ENCODE measurements at regions not wholly inside any gene's neighbourhood (a gene's known extent, or its start where the extent isn't known, plus 50 kb on each side); places are given as distances from the start of the nearest gene placed in this dataset.

DNA sequence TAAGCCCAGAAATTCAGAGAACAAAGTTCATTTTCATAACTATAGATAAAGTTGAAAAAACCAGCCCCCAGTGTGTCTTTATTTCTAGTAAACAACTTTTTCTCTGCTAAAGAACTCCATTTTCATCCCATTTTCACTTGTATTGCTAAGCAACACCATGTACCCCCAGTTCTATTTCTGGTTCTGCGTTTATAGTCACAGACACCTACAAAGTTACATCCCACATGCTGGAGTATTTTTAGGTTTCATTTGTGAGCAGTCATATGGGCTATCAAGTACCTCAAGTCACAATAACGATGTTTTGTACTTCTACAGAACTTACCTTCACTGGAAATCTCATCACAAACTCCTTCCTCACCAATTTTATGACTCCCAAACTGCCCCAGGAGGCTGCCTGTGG, 236.5 kb downstream of the RSL24D1 start:
- no peak for ATAC-seq
- Mint-ChIP-seq H3K27me3 (ENCODE audit: low read depth) (no peaks in the 10 kb centered on the region), H3K9me3 (ENCODE audit: insufficient read depth) (peaks cover 9% of the 10 kb centered on the region), H3K36me3 (ENCODE audit: low read depth) (no peaks in the 10 kb centered on the region), H3K4me3 (no peak overlapping the region), H3K27ac (no peak overlapping the region), H3K4me1 (ENCODE audit: low read depth) (no peaks in the 10 kb centered on the region)
- DNase-seq: no peak
- POLR2A ChIA-PET: no interaction called here
- CTCF ChIA-PET: no interaction called here

DNA sequence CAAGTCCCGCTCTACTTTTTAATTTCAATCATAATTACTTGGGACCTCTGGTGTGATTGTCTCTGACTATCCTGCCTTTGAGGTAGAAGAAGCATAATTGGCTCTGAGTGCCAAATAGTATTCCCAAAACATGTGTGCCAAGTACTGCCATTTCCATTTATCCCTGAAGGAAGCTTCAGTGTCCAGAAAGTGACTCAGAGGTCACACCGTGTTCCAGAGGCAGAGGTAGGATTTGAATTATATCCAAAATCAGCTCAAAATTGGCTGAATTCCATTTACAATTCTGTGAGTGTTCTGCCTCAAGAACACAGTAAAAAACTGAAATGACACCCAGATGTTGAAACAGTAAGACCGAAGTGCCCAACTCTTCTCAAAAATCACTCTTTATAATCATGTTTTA, 255.3 kb downstream of the RSL24D1 start:
- H3K4me1 Mint-ChIP-seq (ENCODE audit: low read depth): no peaks in the 10 kb centered on the region
- no peaks in the 10 kb centered on the region for H3K36me3 Mint-ChIP-seq (ENCODE audit: low read depth)
- no peak overlapping the region for H3K27ac Mint-ChIP-seq
- ChIA-PET POLR2A (interaction anchor here (0.6 kb wide), 1 partner anchor 1722 kb away, joined by 4 read pairs; no protein-coding TSS in a partner anchor), CTCF (no interaction called here)
- H3K27me3 Mint-ChIP-seq (ENCODE audit: low read depth): no peaks in the 10 kb centered on the region
- ATAC-seq: no peak
- no peak for DNase-seq
- H3K4me3 Mint-ChIP-seq: no peak overlapping the region
- no peaks in the 10 kb centered on the region for H3K9me3 Mint-ChIP-seq (ENCODE audit: insufficient read depth)

DNA sequence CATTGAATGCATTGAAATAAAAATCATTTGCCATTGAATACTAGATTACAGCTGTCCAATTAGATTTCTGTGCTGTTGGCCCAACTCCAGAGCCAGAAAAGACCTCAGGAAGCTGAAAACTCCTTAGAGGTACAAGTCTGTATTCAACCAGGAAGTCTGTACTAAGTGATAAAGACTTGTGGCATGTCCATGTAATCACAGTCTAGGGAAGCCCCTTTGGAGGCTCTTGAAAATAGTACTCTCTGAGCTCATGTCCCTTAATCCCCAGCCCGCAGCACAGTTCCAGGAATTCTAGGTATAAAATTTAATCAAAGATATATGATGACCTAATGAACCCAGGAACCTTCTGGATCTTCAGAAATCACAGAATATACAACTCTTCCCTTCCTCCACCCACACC, 279.4 kb downstream of the RSL24D1 start:
- Mint-ChIP-seq H3K4me1 (ENCODE audit: low read depth) (no peaks in the 10 kb centered on the region), H3K36me3 (ENCODE audit: low read depth) (no peaks in the 10 kb centered on the region), H3K27ac (no peak overlapping the region), H3K27me3 (ENCODE audit: low read depth) (no peaks in the 10 kb centered on the region), H3K9me3 (ENCODE audit: insufficient read depth) (no peaks in the 10 kb centered on the region), H3K4me3 (no peak overlapping the region)
- ATAC-seq (no peak), DNase-seq (no peak)
- ChIA-PET CTCF (no interaction called here), POLR2A (no interaction called here)

DNA sequence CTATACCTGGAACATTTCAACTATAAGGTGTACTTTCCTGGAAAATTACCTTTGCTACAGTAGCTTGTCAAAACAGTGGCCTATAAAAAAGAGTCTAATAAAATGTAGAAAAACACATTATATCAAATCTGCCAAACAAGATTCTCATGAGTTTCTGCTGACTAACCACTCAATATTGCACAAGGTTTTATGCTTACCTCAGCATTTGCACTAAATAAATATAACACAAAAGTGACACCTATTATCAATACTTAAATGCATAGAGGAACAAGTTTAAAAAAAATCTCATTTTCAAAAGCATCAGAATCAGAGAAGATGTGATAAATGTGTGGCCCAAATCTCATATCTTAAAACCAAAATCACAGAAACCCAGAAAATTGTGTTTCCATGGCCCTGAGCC, 281.4 kb downstream of the RSL24D1 start:
- Mint-ChIP-seq H3K9me3 (ENCODE audit: insufficient read depth) (no peaks in the 10 kb centered on the region), H3K4me1 (ENCODE audit: low read depth) (no peaks in the 10 kb centered on the region), H3K27me3 (ENCODE audit: low read depth) (no peaks in the 10 kb centered on the region), H3K4me3 (no peak overlapping the region), H3K36me3 (ENCODE audit: low read depth) (no peaks in the 10 kb centered on the region), H3K27ac (no peak overlapping the region)
- ChIA-PET POLR2A (no interaction called here), CTCF (no interaction called here)
- DNase-seq (no peak), ATAC-seq (no peak)

DNA sequence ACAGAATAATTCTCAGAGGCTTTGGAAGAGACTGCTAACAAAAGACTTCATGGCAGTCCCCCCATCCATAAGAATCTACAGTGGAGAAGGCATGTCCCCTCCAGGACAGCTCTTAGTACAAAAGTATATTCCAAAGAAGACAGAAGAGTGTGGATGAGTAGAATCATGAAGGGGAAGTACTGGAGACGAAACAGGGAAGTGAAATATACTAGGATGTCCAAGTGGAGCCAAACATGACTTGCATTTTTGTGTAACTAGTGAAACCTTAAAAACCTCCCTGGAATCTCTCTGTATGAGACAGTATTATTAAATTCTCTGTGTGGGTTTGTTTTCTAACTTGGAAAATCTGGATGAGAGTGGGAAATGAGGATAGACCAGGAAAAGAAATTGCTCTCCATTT, 312.4 kb downstream of the RSL24D1 start:
- DNase-seq (no peak), ATAC-seq (no peak)
- POLR2A ChIA-PET: no interaction called here
- H3K4me3 Mint-ChIP-seq: no peak overlapping the region
- CTCF ChIA-PET: no interaction called here
- H3K36me3 Mint-ChIP-seq (ENCODE audit: low read depth): no peaks in the 10 kb centered on the region
- H3K9me3 Mint-ChIP-seq (ENCODE audit: insufficient read depth): no peaks in the 10 kb centered on the region
- no peak overlapping the region for H3K27ac Mint-ChIP-seq
- no peaks in the 10 kb centered on the region for H3K4me1 Mint-ChIP-seq (ENCODE audit: low read depth)
- H3K27me3 Mint-ChIP-seq (ENCODE audit: low read depth): no peaks in the 10 kb centered on the region

DNA sequence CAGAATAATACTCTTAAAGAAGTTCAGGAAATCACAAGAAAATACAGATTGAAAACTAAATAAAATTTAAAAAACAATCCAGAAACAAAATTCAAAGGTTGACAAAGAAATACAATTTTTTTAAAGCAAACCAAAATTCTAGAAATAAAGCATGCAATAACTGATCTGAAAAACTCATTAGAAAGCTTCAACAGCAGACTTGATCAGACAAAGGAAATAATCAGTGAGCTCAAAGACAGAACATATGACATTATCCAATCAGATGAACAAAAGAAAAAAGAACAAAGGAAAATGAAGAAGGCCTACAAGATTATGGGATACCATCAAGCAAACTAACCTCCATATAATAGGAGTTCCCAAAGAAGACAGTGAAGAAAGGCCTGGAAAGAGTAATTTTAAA, 336.8 kb downstream of the RSL24D1 start:
- H3K4me1 Mint-ChIP-seq (ENCODE audit: low read depth): no peaks in the 10 kb centered on the region
- ATAC-seq: no peak

DNA sequence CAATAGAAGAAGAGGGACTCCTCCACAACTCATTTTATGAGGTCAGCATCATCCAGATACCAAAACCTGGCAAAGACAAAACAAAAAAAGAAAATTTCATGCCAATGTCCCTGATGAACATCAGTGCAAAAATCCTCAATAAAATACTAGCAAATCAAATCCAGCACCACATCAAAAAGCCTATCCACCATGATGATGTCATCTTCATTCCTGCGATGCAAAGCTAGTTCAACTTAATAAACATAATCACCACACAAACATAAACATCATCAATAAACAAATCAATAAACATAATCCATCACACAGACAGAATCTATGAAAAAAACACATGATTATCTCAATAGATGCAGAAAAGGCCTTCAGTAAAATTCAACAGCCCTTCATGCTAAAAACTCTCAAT, 342.1 kb downstream of the RSL24D1 start:
- H3K4me3 Mint-ChIP-seq: no peak overlapping the region
- H3K27me3 Mint-ChIP-seq (ENCODE audit: low read depth): no peaks in the 10 kb centered on the region
- H3K4me1 Mint-ChIP-seq (ENCODE audit: low read depth): no peaks in the 10 kb centered on the region
- H3K36me3 Mint-ChIP-seq (ENCODE audit: low read depth): no peaks in the 10 kb centered on the region
- ATAC-seq: no peak
- ChIA-PET CTCF (no interaction called here), POLR2A (no interaction called here)
- no peak for DNase-seq
- no peak overlapping the region for H3K27ac Mint-ChIP-seq
- H3K9me3 Mint-ChIP-seq (ENCODE audit: insufficient read depth): peaks cover 9% of the 10 kb centered on the region

More for the DNA sequence above, 336.8 kb downstream of the RSL24D1 start:
- Mint-ChIP-seq H3K9me3 (ENCODE audit: insufficient read depth) (peaks cover 16% of the 10 kb centered on the region), H3K27ac (no peak overlapping the region), H3K4me3 (no peak overlapping the region), H3K36me3 (ENCODE audit: low read depth) (no peaks in the 10 kb centered on the region), H3K27me3 (ENCODE audit: low read depth) (no peaks in the 10 kb centered on the region)
- DNase-seq: no peak
- ChIA-PET CTCF (no interaction called here), POLR2A (no interaction called here)

DNA sequence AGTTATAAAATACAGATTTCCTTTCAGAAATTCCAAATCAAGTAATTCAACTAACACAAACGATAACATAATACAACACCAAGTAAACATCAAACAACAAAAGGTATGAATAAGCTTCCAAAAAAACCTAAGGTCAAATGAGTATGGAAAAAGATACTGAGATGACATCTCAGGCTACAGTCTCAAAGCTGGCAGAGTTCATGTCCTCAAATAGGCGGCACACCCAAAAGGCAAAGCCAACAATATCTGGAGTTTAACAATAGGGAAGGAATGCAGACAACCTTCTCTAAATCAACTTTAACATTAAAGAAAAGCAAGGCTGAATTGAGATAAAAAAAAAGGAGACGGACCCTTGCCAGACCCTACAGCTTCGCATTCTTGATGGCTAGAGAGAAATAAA, 346.6 kb downstream of the RSL24D1 start:
- DNase-seq: no peak
- Mint-ChIP-seq H3K4me1 (ENCODE audit: low read depth) (no peaks in the 10 kb centered on the region), H3K27me3 (ENCODE audit: low read depth) (no peaks in the 10 kb centered on the region), H3K27ac (no peak overlapping the region), H3K4me3 (no peak overlapping the region), H3K36me3 (ENCODE audit: low read depth) (no peaks in the 10 kb centered on the region), H3K9me3 (ENCODE audit: insufficient read depth) (no peaks in the 10 kb centered on the region)
- CTCF ChIA-PET: no interaction called here
- no peak for ATAC-seq
- POLR2A ChIA-PET: no interaction called here

DNA sequence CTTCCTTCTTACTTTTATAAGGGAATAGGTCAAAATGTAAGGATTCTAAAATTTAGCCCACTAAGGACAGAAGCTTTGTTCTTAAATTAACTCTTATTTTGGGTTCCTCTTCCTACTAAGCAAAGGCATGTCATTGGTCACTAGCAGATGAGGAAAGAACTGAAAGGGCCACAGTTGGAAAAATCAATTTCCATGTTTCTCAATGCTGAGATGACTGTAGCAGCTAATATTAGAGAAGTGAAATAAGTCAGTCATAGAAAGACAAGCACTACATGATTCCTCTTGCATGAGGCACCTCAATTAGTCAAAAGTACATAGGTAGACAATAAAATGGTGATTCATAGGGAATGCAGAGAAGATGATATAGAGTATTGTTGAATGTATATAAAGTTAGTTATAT, 353.7 kb downstream of the RSL24D1 start:
- ChIA-PET POLR2A (no interaction called here), CTCF (no interaction called here)
- H3K36me3 Mint-ChIP-seq (ENCODE audit: low read depth): no peaks in the 10 kb centered on the region
- no peaks in the 10 kb centered on the region for H3K4me1 Mint-ChIP-seq (ENCODE audit: low read depth)
- H3K9me3 Mint-ChIP-seq (ENCODE audit: insufficient read depth): no peaks in the 10 kb centered on the region
- DNase-seq: no peak
- no peaks in the 10 kb centered on the region for H3K27me3 Mint-ChIP-seq (ENCODE audit: low read depth)
- no peak for ATAC-seq
- no peak overlapping the region for H3K4me3 Mint-ChIP-seq
- no peak overlapping the region for H3K27ac Mint-ChIP-seq

DNA sequence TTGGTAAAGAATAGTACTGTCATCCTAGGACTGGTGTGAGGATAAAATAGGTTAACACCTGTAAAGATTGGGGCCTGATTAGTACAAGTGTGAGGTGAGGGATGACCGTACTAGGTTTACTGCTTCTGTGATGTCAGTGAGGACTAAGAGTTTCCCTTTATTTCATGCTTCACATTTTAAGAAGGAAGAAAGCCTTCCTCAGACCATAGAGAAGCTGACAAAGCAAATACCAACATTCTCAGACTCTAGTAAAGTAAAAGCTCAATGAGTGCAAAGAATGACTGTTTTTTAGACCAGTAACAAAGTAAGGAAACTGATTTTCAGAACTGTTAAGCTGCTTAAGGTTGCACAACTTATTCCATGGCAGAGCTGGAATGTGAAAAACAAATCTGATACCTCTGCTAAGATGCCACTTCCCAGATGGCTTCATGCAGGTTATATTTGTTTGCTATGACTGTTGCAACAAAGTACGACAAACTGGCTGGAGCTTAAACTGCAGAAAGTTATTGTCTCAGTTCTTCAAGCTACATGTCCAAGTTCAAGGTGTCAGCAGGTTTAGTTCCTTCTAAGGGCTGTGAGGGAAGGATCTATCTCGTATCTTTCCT, 354.9 kb downstream of the RSL24D1 start:
- POLR2A ChIA-PET: no interaction called here

DNA sequence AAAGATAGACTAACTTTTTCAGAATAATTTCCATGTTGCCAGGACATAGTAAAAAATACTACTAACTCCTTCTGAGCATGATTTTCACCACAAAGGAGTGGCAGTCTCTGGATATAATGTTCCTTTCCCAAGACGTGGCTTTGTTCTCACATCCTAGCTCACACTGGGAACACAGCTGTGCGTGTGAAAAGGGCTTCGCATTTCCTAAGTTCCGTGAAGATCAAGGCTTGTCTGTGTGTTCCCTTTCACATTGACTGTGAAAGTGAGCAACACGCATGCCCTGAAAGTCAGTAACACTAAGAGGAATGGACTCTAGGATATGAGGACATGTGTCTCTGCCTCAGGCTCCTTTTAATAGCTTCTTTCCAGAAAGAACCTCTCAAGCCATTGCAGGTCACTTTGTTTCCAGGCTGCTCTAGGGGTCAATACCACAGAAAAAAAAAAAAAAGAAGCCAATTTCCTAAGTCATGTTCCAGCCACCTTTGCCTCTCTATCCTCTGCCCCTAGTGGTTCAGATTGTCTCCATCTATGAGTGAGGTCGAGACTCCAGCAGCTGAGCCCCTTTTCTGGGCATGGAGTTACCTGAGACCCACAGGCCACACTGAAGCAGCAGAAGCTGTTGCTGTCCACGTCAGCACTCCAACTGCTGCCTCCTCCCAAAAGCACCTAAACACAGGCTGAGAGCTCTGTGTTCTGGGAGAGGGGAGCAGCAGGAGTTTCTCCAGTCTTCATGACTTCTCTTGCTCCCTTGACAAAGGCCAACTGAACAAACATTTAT, 355.9 kb downstream of the RSL24D1 start:
- DNase-seq (no peak), ATAC-seq (no peak)
- CTCF ChIA-PET: no interaction called here
- Mint-ChIP-seq H3K4me3 (no peak overlapping the region), H3K4me1 (ENCODE audit: low read depth) (no peaks in the 10 kb centered on the region), H3K27ac (no peak overlapping the region), H3K9me3 (ENCODE audit: insufficient read depth) (no peaks in the 10 kb centered on the region), H3K36me3 (ENCODE audit: low read depth) (no peaks in the 10 kb centered on the region), H3K27me3 (ENCODE audit: low read depth) (no peaks in the 10 kb centered on the region)
- POLR2A ChIA-PET: no interaction called here

More for the DNA sequence above, 354.9 kb downstream of the RSL24D1 start:
- no peak overlapping the region for H3K4me3 Mint-ChIP-seq
- H3K27me3 Mint-ChIP-seq (ENCODE audit: low read depth): no peaks in the 10 kb centered on the region
- H3K9me3 Mint-ChIP-seq (ENCODE audit: insufficient read depth): no peaks in the 10 kb centered on the region
- no peaks in the 10 kb centered on the region for H3K36me3 Mint-ChIP-seq (ENCODE audit: low read depth)
- ATAC-seq (no peak), DNase-seq (no peak)
- CTCF ChIA-PET: no interaction called here
- H3K27ac Mint-ChIP-seq: no peak overlapping the region
- no peaks in the 10 kb centered on the region for H3K4me1 Mint-ChIP-seq (ENCODE audit: low read depth)

DNA sequence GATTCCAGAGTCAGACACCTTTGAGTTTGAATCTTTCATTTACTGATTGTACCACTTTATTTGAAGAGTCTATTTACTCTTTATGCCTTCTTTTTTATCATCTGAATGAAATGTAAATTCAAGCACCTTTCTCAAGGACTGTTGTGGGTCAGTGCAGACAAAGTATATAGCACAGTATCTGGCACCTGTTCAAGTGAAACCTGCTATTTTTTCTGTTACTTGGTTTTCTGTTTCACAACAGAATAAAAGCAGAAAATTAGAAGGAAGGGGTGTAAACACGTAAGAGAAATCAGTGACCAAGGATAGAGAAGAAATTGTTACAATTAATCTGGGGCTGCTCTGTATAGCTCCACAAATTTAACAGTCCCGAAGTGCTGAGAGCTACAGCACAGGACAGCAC, 357.4 kb downstream of the RSL24D1 start:
- DNase-seq (no peak), ATAC-seq (no peak)
- no peaks in the 10 kb centered on the region for H3K27me3 Mint-ChIP-seq (ENCODE audit: low read depth)
- ChIA-PET CTCF (no interaction called here), POLR2A (no interaction called here)
- no peak overlapping the region for H3K27ac Mint-ChIP-seq
- no peak overlapping the region for H3K4me3 Mint-ChIP-seq
- H3K36me3 Mint-ChIP-seq (ENCODE audit: low read depth): no peaks in the 10 kb centered on the region
- H3K4me1 Mint-ChIP-seq (ENCODE audit: low read depth): no peaks in the 10 kb centered on the region
- H3K9me3 Mint-ChIP-seq (ENCODE audit: insufficient read depth): no peaks in the 10 kb centered on the region

All from activated CD8-positive, alpha-beta T cell treated with anti-CD3 and anti-CD28 coated beads, Interleukin-2, amount 10 ng/mL, durations not matched to agents 7 days and 5 days (primary cell).